Keratinocyte (primary cell): ENCODE measurements at regions not wholly inside any gene's neighbourhood (a gene's known extent, or its start where the extent isn't known, plus 50 kb on each side); places are given as distances from the start of the nearest gene placed in this dataset.

Experiments used
- DNase-seq: peaks from one replicate; pipeline ENCODE4 v3.0.0-alpha.2; 2011; ENCODE audit warnings: low read depth, missing footprints, low spot score
- FAIRE-seq: peaks from 2 replicates; lab custom pipeline; 2011; peaks lifted over from hg19 to GRCh38; lab: Jason Lieb, UNC
- H2AFZ ChIP-seq: 2 replicates; pipeline ENCODE4 v1.6.0; 2012; ENCODE audit warnings: low read length, control low read depth, inconsistent platforms; ENCODE audit not compliant: control insufficient read depth
- H3K27ac ChIP-seq: 2 replicates; pipeline ENCODE4 v1.5.1; 2011; ENCODE audit warnings: low read length; ENCODE audit not compliant: control insufficient read depth, insufficient read depth
- H3K27me3 ChIP-seq: 3 replicates; pipeline ENCODE4 v1.6.0; 2011; ENCODE audit warnings: low read length; ENCODE audit not compliant: control insufficient read depth, insufficient read depth; ENCODE audit errors: extremely low read depth
- H3K36me3 ChIP-seq, 2 experiments: 2 replicates in 1 of 2; 3 replicates in 1 of 2; pipeline ENCODE4 v1.5.1; 2011; ENCODE audit warnings: low read length in 2 of 2, mild to moderate bottlenecking in 1 of 2; ENCODE audit not compliant: control insufficient read depth in 2 of 2, insufficient read depth in 2 of 2; ENCODE audit errors: extremely low read depth in 1 of 2
- H3K4me1 ChIP-seq: 3 replicates; pipeline ENCODE4 v1.5.1; 2011; ENCODE audit warnings: low read length; ENCODE audit not compliant: control insufficient read depth, insufficient read depth; ENCODE audit errors: extremely low read depth
- H3K4me2 ChIP-seq: 3 replicates; pipeline ENCODE4 v1.6.0; 2011; ENCODE audit warnings: low read depth, low read length; ENCODE audit not compliant: control insufficient read depth, insufficient read depth; ENCODE audit errors: extremely low read depth
- H3K4me3 ChIP-seq, 3 experiments: fragments of 200-600 bp in 1 of 3; sonication (generic) in 1 of 3; 2 replicates in 2 of 3; 3 replicates in 1 of 3; pipeline ENCODE4 v1.5.1; 2011 to 2016; ENCODE audit warnings: low read length in 3 of 3, mild to moderate bottlenecking in 3 of 3, control low read depth in 2 of 3, inconsistent platforms in 1 of 3, low read depth in 1 of 3, mixed read lengths in 1 of 3, mixed run types in 1 of 3, moderate library complexity in 1 of 3; ENCODE audit not compliant: control insufficient read depth in 2 of 3, insufficient read depth in 2 of 3; ENCODE audit errors: extremely low read depth in 1 of 3
- H3K79me2 ChIP-seq: 2 replicates; pipeline ENCODE4 v1.6.0; 2012; ENCODE audit warnings: low read length; ENCODE audit not compliant: control insufficient read depth, insufficient read depth
- H3K9ac ChIP-seq: 3 replicates; pipeline ENCODE4 v1.6.0; 2011; ENCODE audit warnings: low read length; ENCODE audit not compliant: control insufficient read depth, insufficient read depth; ENCODE audit errors: extremely low read depth
- H3K9me1 ChIP-seq: 3 replicates; pipeline ENCODE4 v1.6.0; 2011; ENCODE audit warnings: low read length; ENCODE audit not compliant: control insufficient read depth, insufficient read depth; ENCODE audit errors: extremely low read depth
- H3K9me3 ChIP-seq: 2 replicates; pipeline ENCODE4 v1.5.1; 2012; ENCODE audit warnings: low read depth, low read length; ENCODE audit not compliant: control insufficient read depth
- H4K20me1 ChIP-seq: 3 replicates; pipeline ENCODE4 v1.6.0; 2011; ENCODE audit warnings: low read length; ENCODE audit not compliant: control insufficient read depth, insufficient read depth; ENCODE audit errors: extremely low read depth
- EZH2 ChIP-seq: IDR thresholded peaks from one replicate; pipeline ENCODE4 v1.6.1; 2012; ENCODE audit warnings: inconsistent platforms, mild to moderate bottlenecking, low read length, moderate library complexity
- dilution Hi-C: fragments of 300-500 bp; cut with MboI; formaldehyde crosslinking; loops from one replicate; pipeline ENCODE4 v1.7.0; 2020; ENCODE audit warnings: low sequenced_read_pairs; ENCODE audit not compliant: extremely low pct_ligation_motif_present
- TF ChIP-seq, protein P1 (sequence below), 3 experiments: IDR thresholded peaks in 1 of 3; conservative IDR thresholded peaks in 1 of 3; optimal IDR thresholded peaks in 1 of 3; 2 replicates in 2 of 3; 3 replicates in 1 of 3; pipeline versions ENCODE3 to v1.5.1; 2011; ENCODE audit warnings: low read length in 3 of 3, mild to moderate bottlenecking in 3 of 3, moderate library complexity in 2 of 3, control low read depth in 1 of 3, inconsistent platforms in 1 of 3; ENCODE audit not compliant: insufficient read depth in 2 of 3; ENCODE audit errors: extremely low read depth in 1 of 3

DNA sequence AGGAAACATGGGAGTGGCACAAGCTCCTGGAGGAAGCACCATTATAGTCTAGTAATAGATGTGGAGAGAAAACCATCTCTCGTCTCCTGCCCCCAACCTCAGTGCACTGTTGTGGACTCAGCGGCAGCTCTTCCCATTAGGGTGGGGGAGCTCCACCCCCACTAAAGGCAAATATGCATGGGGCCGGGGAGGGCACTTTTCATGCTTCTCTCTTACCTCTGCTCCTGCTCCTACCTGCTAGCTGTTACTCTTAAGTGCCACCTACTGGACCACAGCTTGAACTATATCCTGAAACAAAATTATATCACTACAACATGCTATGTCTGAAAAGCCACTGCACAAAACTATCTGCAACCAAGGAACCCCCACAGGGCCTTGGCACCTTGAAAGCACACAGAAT lies 112.6 kb upstream of the DACH1 start:
- H3K9me1 ChIP-seq: no peaks in the 10 kb centered on the region
- H3K9ac ChIP-seq: no peak overlapping the region
- no peak overlapping the region for H3K4me2 ChIP-seq
- no peak for TF ChIP-seq EZH2
- TF ChIP-seq, protein P1, sequence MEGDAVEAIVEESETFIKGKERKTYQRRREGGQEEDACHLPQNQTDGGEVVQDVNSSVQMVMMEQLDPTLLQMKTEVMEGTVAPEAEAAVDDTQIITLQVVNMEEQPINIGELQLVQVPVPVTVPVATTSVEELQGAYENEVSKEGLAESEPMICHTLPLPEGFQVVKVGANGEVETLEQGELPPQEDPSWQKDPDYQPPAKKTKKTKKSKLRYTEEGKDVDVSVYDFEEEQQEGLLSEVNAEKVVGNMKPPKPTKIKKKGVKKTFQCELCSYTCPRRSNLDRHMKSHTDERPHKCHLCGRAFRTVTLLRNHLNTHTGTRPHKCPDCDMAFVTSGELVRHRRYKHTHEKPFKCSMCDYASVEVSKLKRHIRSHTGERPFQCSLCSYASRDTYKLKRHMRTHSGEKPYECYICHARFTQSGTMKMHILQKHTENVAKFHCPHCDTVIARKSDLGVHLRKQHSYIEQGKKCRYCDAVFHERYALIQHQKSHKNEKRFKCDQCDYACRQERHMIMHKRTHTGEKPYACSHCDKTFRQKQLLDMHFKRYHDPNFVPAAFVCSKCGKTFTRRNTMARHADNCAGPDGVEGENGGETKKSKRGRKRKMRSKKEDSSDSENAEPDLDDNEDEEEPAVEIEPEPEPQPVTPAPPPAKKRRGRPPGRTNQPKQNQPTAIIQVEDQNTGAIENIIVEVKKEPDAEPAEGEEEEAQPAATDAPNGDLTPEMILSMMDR (optimal IDR thresholded peaks at IDR 0.05 in 1 of 3, IDR thresholded peaks at IDR 0.05 in 1 of 3, conservative IDR thresholded peaks at IDR 0.05 in 1 of 3; ENCODE audit: extremely low read depth in 1 of 3, insufficient read depth in 2 of 3, low read length in 3 of 3): peak in 2 of 3 experiments; percentile 32 to 55
- no peak overlapping the region for H3K27ac ChIP-seq
- no peaks in the 10 kb centered on the region for H3K9me3 ChIP-seq
- H3K79me2 ChIP-seq: no peaks in the 10 kb centered on the region
- FAIRE-seq: no peak
- no peaks in the 10 kb centered on the region for H3K4me1 ChIP-seq
- no peaks in the 10 kb centered on the region for H3K27me3 ChIP-seq
- no peak overlapping the region for H3K4me3 ChIP-seq
- H4K20me1 ChIP-seq: no peaks in the 10 kb centered on the region
- H3K36me3 ChIP-seq: no peaks in the 10 kb centered on the region
- H2AFZ ChIP-seq: no peak overlapping the region
- dilution Hi-C loops: no loop called here
- DNase-seq: no peak

DNA sequence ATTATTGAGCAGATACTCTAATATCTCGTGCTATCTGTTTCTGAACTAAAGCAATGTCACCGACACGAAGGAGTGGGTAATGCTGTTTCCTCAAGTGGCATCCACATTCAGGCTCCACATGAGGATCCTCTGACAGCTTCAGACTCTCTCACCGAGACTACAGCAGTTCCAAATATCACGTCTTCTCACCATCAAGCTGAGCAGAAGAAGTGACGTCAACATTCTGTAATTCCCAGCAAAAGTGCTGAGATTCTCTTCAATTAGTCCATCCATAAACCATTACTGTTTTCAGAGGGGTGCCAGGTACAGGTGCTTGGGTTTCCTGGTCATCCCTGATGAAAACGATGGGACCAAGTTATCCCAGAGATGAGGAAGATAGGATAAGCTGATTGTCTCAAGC lies 110.0 kb upstream of the DACH1 start:
- DNase-seq (no peak), FAIRE-seq (no peak)
- Histone ChIP-seq H3K4me3 (no peak overlapping the region), H3K79me2 (no peaks in the 10 kb centered on the region), H3K36me3 (no peaks in the 10 kb centered on the region), H2AFZ (no peak overlapping the region), H4K20me1 (no peaks in the 10 kb centered on the region), H3K9ac (no peak overlapping the region), H3K4me1 (no peaks in the 10 kb centered on the region), H3K27me3 (no peaks in the 10 kb centered on the region), H3K9me1 (no peaks in the 10 kb centered on the region), H3K4me2 (no peak overlapping the region), H3K27ac (no peak overlapping the region), H3K9me3 (no peaks in the 10 kb centered on the region)
- dilution Hi-C loops: no loop called here
- no peak for TF ChIP-seq EZH2
- TF ChIP-seq, protein P1 (optimal IDR thresholded peaks at IDR 0.05 in 1 of 3, IDR thresholded peaks at IDR 0.05 in 1 of 3, conservative IDR thresholded peaks at IDR 0.05 in 1 of 3; ENCODE audit: extremely low read depth in 1 of 3, insufficient read depth in 2 of 3, low read length in 3 of 3): no peak
